HFFc6 (cell line): ENCODE measurements at regions not wholly inside any gene's neighbourhood (a gene's known extent, or its start where the extent isn't known, plus 50 kb on each side); places are given as distances from the start of the nearest gene placed in this dataset.

ENCODE experiments used
- DNase-seq: peaks from one replicate; pipeline ENCODE4 v3.0.0-alpha.2; 2018
- H3K27ac Mint-ChIP-seq: 2 replicates; pipeline ENCODE4 v1.8.0; 2020; ENCODE audit warnings: mild to moderate bottlenecking, mixed read lengths
- H3K27me3 Mint-ChIP-seq: 2 replicates; pipeline ENCODE4 v1.8.0; 2021; ENCODE audit warnings: mild to moderate bottlenecking, moderate library complexity, mixed read lengths; ENCODE audit not compliant: insufficient read depth
- H3K36me3 Mint-ChIP-seq: 2 replicates; pipeline ENCODE4 v1.8.0; 2021; ENCODE audit warnings: low read depth, mixed read lengths
- H3K4me1 Mint-ChIP-seq: 2 replicates; pipeline ENCODE4 v1.8.0; 2020; ENCODE audit warnings: low read depth, mixed read lengths
- H3K4me3 Mint-ChIP-seq: 2 replicates; pipeline ENCODE4 v1.8.0; 2020; ENCODE audit warnings: mild to moderate bottlenecking, moderate library complexity, mixed read lengths
- H3K9me3 Mint-ChIP-seq: 2 replicates; pipeline ENCODE4 v1.8.0; 2020; ENCODE audit warnings: mild to moderate bottlenecking, mixed read lengths
- TF ChIP-seq, protein P1 (sequence below): fragments of 200-600 bp; sonication (generic); IDR thresholded peaks from 2 replicates; pipeline ENCODE4 v1.5.0; 2021; ENCODE audit warnings: antibody characterized with exemption, mild to moderate bottlenecking

DNA sequence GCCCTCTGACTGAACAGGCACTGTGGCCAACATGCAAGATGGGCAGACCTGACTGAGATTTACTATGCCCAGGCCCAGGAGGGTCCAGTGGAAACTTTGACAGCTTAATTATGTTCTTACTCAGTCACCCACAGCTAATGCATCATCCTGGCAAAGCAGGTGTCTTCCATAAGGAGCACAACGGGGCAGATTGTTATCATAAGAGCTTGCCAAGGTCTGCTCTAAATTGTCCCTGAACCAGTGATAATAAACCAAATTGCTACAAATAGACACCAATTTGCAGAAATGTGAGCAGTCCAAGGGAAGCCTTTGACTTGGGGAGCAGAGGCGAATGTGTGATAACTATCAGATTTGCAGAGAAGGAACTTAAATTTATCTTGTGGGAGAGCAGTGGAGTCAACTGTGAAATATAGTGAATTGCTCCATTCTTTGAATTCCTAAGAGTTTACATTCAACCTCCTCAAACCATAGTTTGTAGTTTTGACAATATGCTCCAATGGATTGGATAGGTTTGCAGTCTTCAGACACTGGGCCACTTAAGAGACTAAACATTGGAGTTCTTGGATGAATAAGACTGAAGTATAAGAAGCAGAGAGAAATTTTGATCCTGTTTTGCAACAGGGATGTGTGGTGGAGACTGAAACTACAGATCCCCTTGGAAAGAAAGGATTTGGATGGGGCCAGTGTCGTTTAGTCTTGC, 494.7 kb downstream of the CCSER2 start:
- H3K4me3 Mint-ChIP-seq, result no peak overlapping the region
- TF ChIP-seq, protein P1, sequence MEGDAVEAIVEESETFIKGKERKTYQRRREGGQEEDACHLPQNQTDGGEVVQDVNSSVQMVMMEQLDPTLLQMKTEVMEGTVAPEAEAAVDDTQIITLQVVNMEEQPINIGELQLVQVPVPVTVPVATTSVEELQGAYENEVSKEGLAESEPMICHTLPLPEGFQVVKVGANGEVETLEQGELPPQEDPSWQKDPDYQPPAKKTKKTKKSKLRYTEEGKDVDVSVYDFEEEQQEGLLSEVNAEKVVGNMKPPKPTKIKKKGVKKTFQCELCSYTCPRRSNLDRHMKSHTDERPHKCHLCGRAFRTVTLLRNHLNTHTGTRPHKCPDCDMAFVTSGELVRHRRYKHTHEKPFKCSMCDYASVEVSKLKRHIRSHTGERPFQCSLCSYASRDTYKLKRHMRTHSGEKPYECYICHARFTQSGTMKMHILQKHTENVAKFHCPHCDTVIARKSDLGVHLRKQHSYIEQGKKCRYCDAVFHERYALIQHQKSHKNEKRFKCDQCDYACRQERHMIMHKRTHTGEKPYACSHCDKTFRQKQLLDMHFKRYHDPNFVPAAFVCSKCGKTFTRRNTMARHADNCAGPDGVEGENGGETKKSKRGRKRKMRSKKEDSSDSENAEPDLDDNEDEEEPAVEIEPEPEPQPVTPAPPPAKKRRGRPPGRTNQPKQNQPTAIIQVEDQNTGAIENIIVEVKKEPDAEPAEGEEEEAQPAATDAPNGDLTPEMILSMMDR, result no peak
- H3K36me3 Mint-ChIP-seq, result no peaks in the 10 kb centered on the region
- H3K9me3 Mint-ChIP-seq, result peaks cover 37% of the 10 kb centered on the region
- no peaks in the 10 kb centered on the region for H3K27me3 Mint-ChIP-seq
- H3K27ac Mint-ChIP-seq, result no peak overlapping the region
- no peak for DNase-seq
- no peaks in the 10 kb centered on the region for H3K4me1 Mint-ChIP-seq

DNA sequence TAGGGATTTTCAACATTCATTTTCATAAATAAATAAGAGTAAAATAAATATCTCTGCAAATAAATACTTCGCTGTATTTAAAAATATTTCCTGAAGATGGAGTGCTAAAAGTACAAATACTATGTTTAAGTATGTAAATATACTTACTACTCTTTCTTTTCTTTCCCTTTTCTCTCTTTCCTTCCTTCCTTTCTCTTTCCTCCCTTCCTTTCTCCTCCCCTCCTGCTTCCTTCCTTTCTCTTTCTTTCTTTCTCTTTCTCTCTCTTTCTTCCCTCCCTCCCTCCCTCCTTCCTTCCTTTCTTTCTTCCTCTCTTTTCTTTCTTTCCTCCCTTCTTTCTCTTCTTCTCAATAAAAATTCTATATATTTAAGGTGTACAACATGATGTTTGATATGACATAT, 496.1 kb downstream of the CCSER2 start:
- no peaks in the 10 kb centered on the region for H3K4me1 Mint-ChIP-seq
- TF ChIP-seq, protein P1, result no peak
- no peak overlapping the region for H3K27ac Mint-ChIP-seq

DNA sequence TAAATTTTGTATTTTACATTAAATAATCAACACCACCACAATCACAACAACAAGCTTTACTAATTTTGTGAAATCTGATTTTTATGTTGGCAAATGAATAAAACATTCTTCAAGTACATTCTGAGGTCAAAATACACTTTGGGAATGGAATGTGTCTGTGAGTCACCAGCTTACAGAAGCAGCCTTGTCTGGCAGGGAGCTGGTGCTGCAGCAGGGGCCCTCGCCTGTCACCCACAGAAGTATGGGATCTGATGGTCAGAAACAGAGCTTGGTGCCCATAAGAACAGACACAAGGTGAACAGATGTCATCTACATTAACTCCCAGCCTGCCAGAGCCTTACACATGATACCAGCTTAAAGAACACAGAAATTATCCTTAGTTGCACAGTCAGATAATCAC, 496.9 kb downstream of the CCSER2 start:
- H3K4me1 Mint-ChIP-seq, result no peaks in the 10 kb centered on the region
- TF ChIP-seq, protein P1, result no peak
- peaks cover 30% of the 10 kb centered on the region for H3K9me3 Mint-ChIP-seq
- H3K27me3 Mint-ChIP-seq, result no peaks in the 10 kb centered on the region
- no peaks in the 10 kb centered on the region for H3K36me3 Mint-ChIP-seq
- no peak overlapping the region for H3K4me3 Mint-ChIP-seq
- H3K27ac Mint-ChIP-seq, result no peak overlapping the region
- DNase-seq, result peak; percentile 15

More for the DNA sequence above, 496.1 kb downstream of the CCSER2 start:
- H3K36me3 Mint-ChIP-seq, result no peaks in the 10 kb centered on the region
- H3K27me3 Mint-ChIP-seq, result no peaks in the 10 kb centered on the region
- H3K9me3 Mint-ChIP-seq, result peaks cover 25% of the 10 kb centered on the region
- no peak overlapping the region for H3K4me3 Mint-ChIP-seq
- DNase-seq, result no peak

GRCh38 chr10:84826704-84827103, 498.3 kb downstream of the CCSER2 start:
- TF ChIP-seq, protein P1, result no peak
- Mint-ChIP-seq H3K4me1 (no peaks in the 10 kb centered on the region), H3K27me3 (no peaks in the 10 kb centered on the region), H3K36me3 (no peaks in the 10 kb centered on the region), H3K27ac (no peak overlapping the region), H3K4me3 (no peak overlapping the region), H3K9me3 (peaks cover 35% of the 10 kb centered on the region)
- no peak for DNase-seq

DNA sequence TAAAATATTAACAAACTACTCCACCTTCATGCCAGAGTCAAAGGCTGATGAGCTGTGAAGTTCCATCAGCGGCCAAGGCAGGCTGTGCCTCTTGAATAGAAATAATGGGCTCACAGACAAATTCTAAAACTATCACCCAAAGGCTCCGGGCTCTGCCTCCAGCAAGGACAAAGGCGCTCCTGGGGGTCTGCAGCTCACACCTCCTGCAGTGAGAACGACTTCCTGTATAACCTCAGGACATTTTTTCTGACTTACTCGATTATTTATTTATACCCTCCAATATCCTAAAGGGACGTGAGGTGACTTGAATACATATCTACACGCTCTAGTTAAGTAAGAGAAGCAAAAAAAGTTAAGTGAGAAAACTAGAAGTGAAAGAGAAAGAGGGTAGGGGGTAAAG, 500.7 kb downstream of the CCSER2 start:
- Mint-ChIP-seq H3K4me1 (no peaks in the 10 kb centered on the region), H3K4me3 (no peak overlapping the region), H3K27ac (no peak overlapping the region), H3K9me3 (peaks cover 37% of the 10 kb centered on the region), H3K27me3 (no peaks in the 10 kb centered on the region), H3K36me3 (no peaks in the 10 kb centered on the region)
- DNase-seq, result no peak
- TF ChIP-seq, protein P1, result no peak
